ENCODE measurements at regions not wholly inside any gene's neighbourhood (a gene's known extent, or its start where the extent isn't known, plus 50 kb on each side); places are given as distances from the start of the nearest gene placed in this dataset.
"Not testable (repeated sequence)": the region's sequence is repeated elsewhere in the genome, so short reads cannot be mapped to it uniquely, and the experiment has no call there.

GRCh38 chr2:217351378-217351777 is 491.5 kb upstream of the TNP1 start:
- no peak for DNase-seq

GRCh38 chr2:217349251-217349650 is 489.4 kb upstream of the TNP1 start:
- Histone ChIP-seq H3K4me1 (no peaks in the 10 kb centered on the region), H3K27me3 (ENCODE audit: insufficient read depth in 3 of 3, low read length in 2 of 3) (no peaks in the 10 kb centered on the region), H3K36me3 (ENCODE audit: insufficient read depth in 1 of 2, low read depth in 1 of 2) (no peaks in the 10 kb centered on the region), H3K4me3 (no peak overlapping the region), H3K27ac (no peak overlapping the region), H3K9me3 (no peaks in the 10 kb centered on the region)
- no peak for ATAC-seq
- WGBS, 3 donors: 0 to 48% (median 46%) methylated on average over 1 of the region's 1 CpG
- DNase-seq: no peak
- intact Hi-C loops (cut with DNase I): no loop called here
- TF ChIP-seq CTCF (IDR thresholded peaks at IDR 0.05): no peak

More at GRCh38 chr2:217351378-217351777, 491.5 kb upstream of the TNP1 start:
- TF ChIP-seq CTCF (IDR thresholded peaks at IDR 0.05): no peak
- Histone ChIP-seq H3K27me3 (ENCODE audit: insufficient read depth in 3 of 3, low read length in 2 of 3) (no peaks in the 10 kb centered on the region), H3K4me1 (no peaks in the 10 kb centered on the region), H3K36me3 (ENCODE audit: insufficient read depth in 1 of 2, low read depth in 1 of 2) (no peaks in the 10 kb centered on the region), H3K9me3 (no peaks in the 10 kb centered on the region), H3K27ac (no peak overlapping the region), H3K4me3 (no peak overlapping the region)
- ATAC-seq: no peak
- intact Hi-C loops (cut with DNase I): no loop called here
- WGBS, 3 donors: 76 to 85% (median 82%) methylated on average over 5 of the region's 5 CpGs

GRCh38 chr2:217347630-217348029 is 487.8 kb upstream of the TNP1 start:
- H3K4me1 ChIP-seq; H3K27me3 ChIP-seq (ENCODE audit: insufficient read depth in 3 of 3, low read length in 2 of 3); H3K4me3 ChIP-seq; H3K9me3 ChIP-seq; ATAC-seq; intact Hi-C loops (cut with DNase I); H3K27ac ChIP-seq; DNase-seq; H3K36me3 ChIP-seq (ENCODE audit: insufficient read depth in 1 of 2, low read depth in 1 of 2): not testable (repeated sequence)
- 30 to 33% (median 31%) methylated on average over 3 of the region's 3 CpGs for WGBS, 3 donors

GRCh38 chr2:217346043-217346442 is 486.2 kb upstream of the TNP1 start:
- H3K4me3 ChIP-seq; H3K27me3 ChIP-seq (ENCODE audit: insufficient read depth in 3 of 3, low read length in 2 of 3); intact Hi-C loops (cut with DNase I); H3K4me1 ChIP-seq; H3K36me3 ChIP-seq (ENCODE audit: insufficient read depth in 1 of 2, low read depth in 1 of 2); ATAC-seq; H3K9me3 ChIP-seq; DNase-seq; H3K27ac ChIP-seq: not testable (repeated sequence)
- WGBS, 3 donors: 97 to 100% (median 100%) methylated on average over 1 of the region's 1 CpG

- WGBS, 3 donors: 94 to 100% (median 96%) methylated on average over 1 of the region's 1 CpG
- H3K9me3 ChIP-seq: no peaks in the 10 kb centered on the region
- ATAC-seq (no peak), DNase-seq (no peak)
- TF ChIP-seq CTCF (IDR thresholded peaks at IDR 0.05): no peak
- peaks cover 6% of the 10 kb centered on the region for H3K4me1 ChIP-seq
- no peaks in the 10 kb centered on the region for H3K36me3 ChIP-seq (ENCODE audit: insufficient read depth in 1 of 2, low read depth in 1 of 2)
- intact Hi-C loops (cut with DNase I): no loop called here
- no peak overlapping the region for H3K4me3 ChIP-seq
- H3K27ac ChIP-seq: no peak overlapping the region
- no peaks in the 10 kb centered on the region for H3K27me3 ChIP-seq (ENCODE audit: insufficient read depth in 3 of 3, low read length in 2 of 3)
These were observed 481.0 kb upstream of the TNP1 start for GRCh38 chr2:217340899-217341298.

GRCh38 chr2:217340176-217340575 is 480.3 kb upstream of the TNP1 start:
- H3K4me3 ChIP-seq: no peak overlapping the region

More at GRCh38 chr2:217340176-217340575, 480.3 kb upstream of the TNP1 start:
- intact Hi-C loops (cut with DNase I): no loop called here
- H3K36me3 ChIP-seq (ENCODE audit: insufficient read depth in 1 of 2, low read depth in 1 of 2): no peaks in the 10 kb centered on the region
- TF ChIP-seq CTCF (IDR thresholded peaks at IDR 0.05): no peak
- no peaks in the 10 kb centered on the region for H3K27me3 ChIP-seq (ENCODE audit: insufficient read depth in 3 of 3, low read length in 2 of 3)
- H3K4me1 ChIP-seq: peaks cover 6% of the 10 kb centered on the region
- peak overlapping the region; percentile 33 for H3K27ac ChIP-seq
- ATAC-seq (no peak), DNase-seq (no peak)
- H3K9me3 ChIP-seq: no peaks in the 10 kb centered on the region

Measured in psoas muscle (tissue), 7 donors.